Frontal cortex (tissue), 3 donors: ENCODE measurements at regions not wholly inside any gene's neighbourhood (a gene's known extent, or its start where the extent isn't known, plus 50 kb on each side); places are given as distances from the start of the nearest gene placed in this dataset.

Experiments
- DNase-seq, 2 donors: peaks; one replicate each; pipeline ENCODE4 v3.0.0; 2012; ENCODE audit warnings: low spot score in 2 of 2
- FAIRE-seq: peaks from 2 replicates; lab custom pipeline; 2012; peaks lifted over from hg19 to GRCh38; lab: Jason Lieb, UNC
- donor health status: control.
- donor health status: control.
- donor health status: control.

DNA sequence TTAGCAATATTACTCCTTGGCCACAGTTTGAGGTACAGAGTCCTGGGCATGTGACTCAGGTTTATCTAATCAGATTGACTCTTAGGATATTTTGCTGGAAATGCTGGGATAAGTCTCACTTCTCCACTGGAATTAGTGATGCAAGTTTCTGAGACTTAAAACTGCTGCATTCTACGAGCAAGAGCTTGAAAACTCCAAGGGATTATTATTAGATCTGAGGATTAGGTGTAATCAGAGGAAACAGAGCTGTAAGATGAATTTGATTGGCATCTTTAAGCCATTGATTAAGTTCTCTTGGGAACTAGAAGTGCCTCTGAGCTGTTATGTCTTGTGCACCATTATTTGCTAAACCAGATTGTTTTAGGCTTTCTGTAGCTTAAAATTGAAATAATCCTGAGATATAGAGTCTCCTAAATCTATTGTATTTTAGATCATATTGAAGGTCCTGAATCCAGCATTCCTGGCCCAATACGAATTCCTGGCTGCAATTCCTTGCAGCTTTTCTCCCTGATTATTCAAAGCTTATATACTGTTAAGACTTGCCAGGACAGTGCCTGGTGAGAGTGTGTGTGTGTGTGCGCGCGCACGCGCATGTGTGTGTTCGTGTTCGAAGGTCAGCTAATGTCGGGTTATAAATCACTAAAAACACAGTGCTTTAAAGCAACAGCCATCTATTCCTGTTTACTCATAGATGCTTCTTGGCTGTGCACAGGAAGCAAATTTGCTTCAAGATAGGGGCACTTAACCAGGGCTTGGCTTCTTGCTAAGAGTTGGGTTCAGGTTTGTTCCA lies 735.1 kb downstream of the STIM2 start:
- FAIRE-seq (no peak), DNase-seq (no peak)

GRCh38 chr4:27602172-27602571 lies 741.5 kb downstream of the STIM2 start:
- no peak for DNase-seq
- no peak for FAIRE-seq

- DNase-seq (no peak), FAIRE-seq (no peak)
Measured at GRCh38 chr4:27604692-27605091, 744.1 kb downstream of the STIM2 start.

GRCh38 chr4:27616166-27616565 lies 755.5 kb downstream of the STIM2 start:
- FAIRE-seq = no peak

DNA sequence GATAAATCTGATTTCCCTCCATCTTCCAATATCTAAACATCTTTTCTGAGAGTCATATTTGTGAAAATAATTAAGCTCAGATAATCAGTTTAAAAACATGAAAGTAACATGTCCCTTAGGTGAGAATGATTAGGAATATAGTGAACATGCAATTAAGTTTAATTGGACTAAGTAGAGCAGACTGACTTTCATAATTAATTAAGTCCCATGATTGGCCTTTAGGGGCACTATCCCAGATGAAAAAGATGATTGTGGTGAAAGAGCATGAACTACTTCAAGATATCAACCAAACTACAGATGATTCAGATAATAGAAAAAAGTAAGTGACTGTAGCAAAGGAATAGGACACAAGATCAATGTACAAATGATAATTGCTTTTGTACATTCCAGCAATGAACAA lies 758.8 kb downstream of the STIM2 start:
- FAIRE-seq (no peak), DNase-seq (no peak)

More at GRCh38 chr4:27616166-27616565, 755.5 kb downstream of the STIM2 start:
- no peak for DNase-seq

- no peak for FAIRE-seq
- no peak for DNase-seq
Measured at GRCh38 chr4:27620886-27621285, 760.2 kb downstream of the STIM2 start.

GRCh38 chr4:27624749-27625148 lies 764.1 kb downstream of the STIM2 start:
- FAIRE-seq (no peak), DNase-seq (no peak)

DNA sequence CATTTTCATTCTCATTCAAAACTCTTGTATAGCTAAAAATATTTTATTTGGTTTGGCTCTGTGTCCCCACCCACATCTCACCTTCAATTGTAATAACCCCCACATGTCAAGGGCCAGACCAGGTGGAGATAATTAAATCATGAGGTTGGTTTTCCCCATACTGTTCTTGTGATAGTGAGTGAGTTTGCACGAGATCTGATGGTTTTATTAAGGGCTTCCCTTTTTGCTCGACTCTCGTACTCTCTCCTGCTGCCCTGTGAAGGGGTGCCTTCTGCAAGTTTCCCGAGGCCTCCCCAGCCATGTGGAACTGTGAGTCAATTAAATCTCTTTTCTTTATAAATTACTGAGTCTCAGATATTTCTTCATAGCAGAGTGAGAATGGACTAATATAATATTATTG lies 768.0 kb downstream of the STIM2 start:
- FAIRE-seq = no peak
- no peak for DNase-seq

DNA sequence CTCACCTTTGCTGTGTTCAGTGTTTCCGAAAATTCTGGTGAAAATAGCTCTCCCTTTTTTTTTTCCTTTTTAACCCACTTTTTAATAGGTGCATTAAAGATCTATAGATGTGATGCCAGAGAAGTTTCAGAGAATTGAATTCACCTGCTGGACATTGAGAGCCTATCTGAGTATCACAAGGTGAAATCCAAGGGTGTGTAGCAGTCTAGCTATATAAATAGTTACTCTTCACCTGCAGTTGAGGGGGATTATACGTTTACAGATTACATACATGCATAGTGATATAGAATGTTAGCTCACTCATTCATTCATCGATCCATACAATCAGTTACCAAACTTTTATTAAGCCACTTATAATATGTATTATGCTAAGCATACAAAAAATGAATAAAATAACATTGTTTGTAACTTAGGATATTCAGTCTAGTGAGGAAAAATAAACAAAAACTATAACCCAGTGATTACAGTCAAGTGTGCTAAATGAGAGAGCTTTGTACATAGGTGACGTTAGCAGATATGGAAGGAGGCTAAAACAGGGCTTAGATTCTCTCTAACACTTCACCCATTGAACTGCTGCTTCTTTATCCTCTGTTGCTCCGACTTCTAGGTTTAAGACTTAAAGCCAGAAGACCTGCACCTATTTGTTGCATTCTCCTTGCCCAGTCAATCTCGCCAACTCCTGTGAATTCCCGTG lies 769.0 kb downstream of the STIM2 start:
- no peak for DNase-seq
- no peak for FAIRE-seq

DNA sequence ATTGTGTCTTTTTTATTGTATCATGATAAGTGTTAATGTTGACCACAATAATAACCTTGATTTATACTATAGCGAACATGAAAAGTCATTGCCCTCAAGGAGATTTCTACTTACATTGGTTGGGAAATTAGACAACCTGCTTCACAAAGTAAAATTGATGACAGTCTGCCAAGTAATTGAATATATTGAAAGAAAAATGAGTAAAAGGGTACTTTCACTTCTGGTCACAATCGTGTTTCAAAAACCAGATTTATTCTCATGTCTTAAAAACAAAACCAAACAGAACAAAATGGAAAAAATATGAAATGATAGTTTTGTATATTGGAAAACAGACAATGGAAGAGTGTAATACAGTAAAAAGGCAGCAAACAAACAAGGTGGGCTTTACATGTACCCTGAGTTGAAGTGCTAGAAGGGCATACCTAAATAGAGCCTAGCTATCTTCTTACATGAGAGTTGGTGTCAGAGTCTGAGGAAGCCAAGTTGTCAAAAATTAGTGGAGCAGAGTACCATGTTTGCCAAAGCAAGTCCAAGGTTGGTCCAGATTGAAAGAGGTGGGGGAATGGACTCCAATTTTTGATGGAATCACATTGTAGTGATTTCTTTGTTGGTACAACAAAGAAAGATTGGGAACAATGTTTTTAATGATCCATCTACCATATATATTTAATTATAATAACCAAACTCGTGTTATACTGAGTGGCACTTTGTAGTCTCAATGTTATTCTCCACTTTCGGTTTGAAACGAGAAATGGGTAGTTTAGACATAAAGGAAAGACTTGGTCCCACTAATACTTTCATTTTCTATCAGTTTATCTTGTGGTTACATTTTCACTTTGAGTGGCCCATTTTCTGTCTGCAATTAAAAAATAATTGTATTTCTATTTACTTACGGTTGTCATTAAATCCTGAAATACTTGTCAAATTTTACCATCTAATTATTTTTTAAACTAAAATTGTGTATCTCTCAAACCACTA lies 775.6 kb downstream of the STIM2 start:
- no peak for FAIRE-seq

GRCh38 chr4:27638163-27638915 lies 777.7 kb downstream of the STIM2 start:
- FAIRE-seq = no peak
- DNase-seq = no peak

More for the DNA sequence above, 775.6 kb downstream of the STIM2 start:
- DNase-seq = no peak

DNA sequence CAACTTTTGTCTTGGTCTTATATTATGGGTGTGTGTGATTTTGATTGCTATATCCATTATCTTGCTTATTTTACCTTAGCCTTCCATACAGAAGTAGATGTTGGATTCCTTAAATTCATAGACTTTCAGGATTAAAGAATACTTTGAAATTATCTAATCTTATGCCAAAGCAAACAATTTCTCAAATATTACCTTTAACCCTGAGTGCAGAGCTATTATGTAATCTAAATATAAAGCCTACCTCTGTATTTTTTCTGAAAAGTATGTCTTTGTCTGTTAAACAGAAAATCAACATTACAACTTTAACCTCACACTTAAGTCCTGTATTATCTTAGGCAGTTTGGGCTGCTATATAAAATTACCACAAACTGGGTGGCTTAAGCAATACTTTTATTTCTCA lies 782.5 kb downstream of the STIM2 start:
- FAIRE-seq (no peak), DNase-seq (no peak)

DNA sequence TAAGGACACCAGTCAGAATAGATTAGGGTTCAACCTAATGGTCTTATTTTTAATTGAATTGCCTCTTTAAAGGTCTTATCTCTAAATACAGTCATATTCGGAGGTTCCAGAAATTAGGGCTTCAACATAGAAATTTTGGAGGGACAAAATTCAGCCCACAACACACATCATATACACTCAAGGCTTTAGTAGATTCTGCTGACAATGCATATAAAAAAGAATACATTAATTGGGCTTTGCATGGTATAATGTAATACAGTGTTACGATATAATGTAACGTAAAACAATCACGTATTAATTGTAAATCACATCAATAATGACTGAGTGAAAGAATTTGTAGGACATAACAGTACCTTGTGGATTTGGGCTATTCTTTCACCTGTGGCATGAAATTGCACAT lies 787.8 kb downstream of the STIM2 start:
- DNase-seq = no peak
- no peak for FAIRE-seq

DNA sequence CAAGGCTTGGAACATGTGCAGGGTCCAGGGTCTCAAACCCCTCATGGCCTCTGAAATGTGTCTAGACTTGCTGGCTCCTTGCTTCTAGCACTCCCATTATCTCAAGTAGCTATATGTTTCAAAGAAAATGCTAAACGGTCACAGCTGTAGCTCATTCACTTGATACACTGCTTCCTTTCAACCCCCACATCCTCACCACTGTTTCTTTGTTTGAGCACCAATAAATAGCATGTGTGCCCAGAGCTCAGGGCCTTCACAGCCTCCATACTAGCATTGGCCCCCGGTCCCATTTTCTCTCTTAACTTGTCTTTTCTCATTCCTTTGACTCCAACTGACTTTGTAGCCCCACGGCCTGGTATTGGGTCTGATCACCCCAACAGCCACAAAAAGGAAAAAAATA lies 801.8 kb downstream of the STIM2 start:
- FAIRE-seq (no peak), DNase-seq (no peak)

- FAIRE-seq (no peak), DNase-seq (no peak)
Measured at GRCh38 chr4:27666943-27667342, 806.3 kb downstream of the STIM2 start.

DNA sequence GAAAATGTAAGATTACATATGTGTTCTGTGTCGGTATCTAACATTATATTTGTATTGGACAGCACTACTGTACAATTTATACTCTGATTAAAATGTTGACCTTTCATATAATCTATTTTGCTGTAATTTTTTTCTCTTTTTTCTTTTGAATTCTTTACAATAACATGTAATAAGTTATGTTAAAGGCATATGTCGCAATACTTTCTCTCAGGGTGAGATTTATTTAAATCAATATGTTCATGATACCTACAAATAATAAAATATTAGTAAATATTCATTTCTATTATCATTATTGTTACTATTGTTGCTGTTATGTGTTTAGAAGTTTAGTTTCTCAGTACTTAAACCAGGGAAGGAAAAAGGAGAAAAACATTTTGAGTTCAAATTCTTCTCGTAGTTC lies 807.4 kb downstream of the STIM2 start:
- DNase-seq (no peak), FAIRE-seq (peak; percentile 66)

GRCh38 chr4:27678027-27678426 lies 817.4 kb downstream of the STIM2 start:
- FAIRE-seq = no peak
- DNase-seq = no peak

DNA sequence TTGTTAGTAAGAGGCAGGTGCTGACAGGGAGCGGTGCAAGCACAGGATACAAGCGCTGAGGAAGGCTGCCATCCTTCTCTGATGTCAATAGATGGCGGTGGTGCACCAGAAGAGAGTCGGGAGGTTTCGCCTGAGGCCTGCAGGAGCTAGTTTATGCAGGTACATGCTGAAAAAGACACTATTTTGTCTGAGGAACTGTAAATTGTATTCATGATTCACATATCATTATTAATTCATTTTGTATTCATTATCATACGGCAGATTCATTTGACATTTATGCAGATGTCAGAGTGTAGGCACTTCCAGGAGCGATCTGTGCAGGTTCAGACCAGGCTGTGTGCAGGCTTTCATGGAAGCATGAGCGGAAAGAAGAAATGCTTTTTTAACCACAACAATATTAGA lies 824.0 kb downstream of the STIM2 start:
- no peak for DNase-seq
- no peak for FAIRE-seq

DNA sequence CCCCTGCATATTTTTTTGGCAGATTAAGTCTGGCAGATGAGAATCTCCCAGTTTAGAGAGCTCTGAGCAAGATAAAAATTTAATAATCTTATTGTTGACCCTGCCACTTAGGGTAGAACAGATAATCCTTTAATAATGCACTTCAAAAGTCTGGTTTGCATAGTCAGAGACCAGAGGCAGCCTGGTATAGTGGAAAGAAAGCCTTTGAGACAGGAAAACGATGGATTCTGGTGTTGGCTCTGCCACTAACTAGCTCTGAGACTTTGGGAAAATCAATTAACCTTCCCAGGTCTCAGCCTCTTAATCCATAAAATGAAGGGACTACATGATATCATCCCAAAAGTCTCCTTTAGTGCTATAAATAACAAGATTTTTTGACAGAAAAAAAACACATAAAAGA lies 824.5 kb downstream of the STIM2 start:
- FAIRE-seq (no peak), DNase-seq (no peak)

DNA sequence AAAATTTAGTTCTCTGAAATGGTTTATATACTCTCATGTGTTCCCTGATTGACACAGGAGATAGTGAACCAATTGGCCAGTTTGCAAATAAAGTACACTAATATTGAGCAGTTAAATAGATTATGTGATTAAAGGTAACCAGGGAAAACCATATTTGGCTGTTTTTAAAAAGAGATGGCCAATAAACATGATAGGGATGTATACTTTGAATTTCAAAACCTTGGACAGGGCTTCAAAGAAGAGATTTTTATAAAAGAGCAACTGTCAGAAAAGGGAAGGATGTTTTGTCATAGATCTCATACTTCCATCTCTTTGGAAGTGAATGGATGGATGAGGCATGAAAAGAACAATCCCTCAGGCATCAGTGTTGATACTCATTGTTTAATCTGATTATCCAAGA lies 825.3 kb downstream of the STIM2 start:
- FAIRE-seq (no peak), DNase-seq (no peak)
